Neural cell (in vitro differentiated cells): ENCODE measurements at regions not wholly inside any gene's neighbourhood (a gene's known extent, or its start where the extent isn't known, plus 50 kb on each side); places are given as distances from the start of the nearest gene placed in this dataset.

Source experiments
- H2AFZ ChIP-seq: fragments of 200-600, 300-800 bp; sonication (generic), shearing (Covaris generic); 2 replicates; pipeline ENCODE4 v1.6.0; 2014; ENCODE audit warnings: low read depth, mild to moderate bottlenecking, antibody characterized with exemption, low read length, moderate library complexity
- H3F3A ChIP-seq: fragments of 200-600 bp; shearing (Covaris generic); 2 replicates; pipeline ENCODE4 v1.6.1; 2016; ENCODE audit warnings: mild to moderate bottlenecking, moderate library complexity, mixed read lengths, antibody characterized with exemption, low read length; ENCODE audit not compliant: insufficient read depth, poor library complexity, severe bottlenecking
- H3K27ac ChIP-seq: fragments of 200-600, 300-800 bp; sonication (generic), shearing (Covaris generic); 2 replicates; pipeline ENCODE4 v1.5.1; 2014; ENCODE audit warnings: mild to moderate bottlenecking, low read length, moderate library complexity
- H3K27me3 ChIP-seq: fragments of 300-800, 200-600 bp; sonication (generic), shearing (Covaris generic); 2 replicates; pipeline ENCODE4 v1.6.0; 2014; ENCODE audit warnings: mild to moderate bottlenecking, low read depth, low read length, moderate library complexity; ENCODE audit not compliant: insufficient read depth
- H3K36me3 ChIP-seq: fragments of 300-800, 200-600 bp; sonication (generic), shearing (Covaris generic); 2 replicates; pipeline ENCODE4 v1.5.1; 2014; ENCODE audit warnings: mild to moderate bottlenecking, antibody characterized with exemption, low read length, moderate library complexity; ENCODE audit not compliant: insufficient read depth
- H3K4me2 ChIP-seq: fragments of 300-800, 200-600 bp; sonication (generic), shearing (Covaris generic); 2 replicates; pipeline ENCODE4 v1.6.0; 2014; ENCODE audit warnings: mild to moderate bottlenecking, low read length
- H3K4me3 ChIP-seq: fragments of 300-800, 200-600 bp; sonication (generic), shearing (Covaris generic); 2 replicates; pipeline ENCODE4 v1.5.1; 2014; ENCODE audit warnings: mild to moderate bottlenecking, low read length, moderate library complexity
- H3K79me2 ChIP-seq: fragments of 200-600 bp; shearing (Covaris generic); replicated peaks from 2 replicates; pipeline ENCODE4 v1.6.0; 2014; ENCODE audit warnings: mild to moderate bottlenecking, low read length, moderate library complexity; ENCODE audit not compliant: insufficient read depth
- H3K9ac ChIP-seq: fragments of 300-800, 200-600 bp; sonication (generic), shearing (Covaris generic); 2 replicates; pipeline ENCODE4 v1.6.1; 2016; ENCODE audit warnings: mild to moderate bottlenecking, low read length, mixed read lengths
- H3K9me2 ChIP-seq: fragments of 200-600 bp; shearing (Covaris generic); 2 replicates; pipeline ENCODE4 v1.6.1; 2016; ENCODE audit warnings: mild to moderate bottlenecking, low read length, mixed read lengths; ENCODE audit not compliant: insufficient read depth
- H3K9me3 ChIP-seq: fragments of 200-600, 300-800 bp; sonication (generic), shearing (Covaris generic); 2 replicates; pipeline ENCODE4 v1.6.1; 2016; ENCODE audit warnings: mild to moderate bottlenecking, mixed run types, low read length, moderate library complexity, mixed read lengths
- H4K20me1 ChIP-seq: fragments of 200-600 bp; shearing (Covaris generic); 2 replicates; pipeline ENCODE4 v1.6.1; 2016; ENCODE audit warnings: mild to moderate bottlenecking, mixed run types; ENCODE audit not compliant: insufficient read depth
- CTCF ChIP-seq: fragments of 450-650 bp; IDR thresholded peaks from 2 replicates; pipeline ENCODE4 v1.5.1; 2014; ENCODE audit warnings: antibody characterized with exemption, mild to moderate bottlenecking, moderate library complexity; ENCODE audit not compliant: poor library complexity, severe bottlenecking
- EP300 ChIP-seq: fragments of 450-650 bp; conservative IDR thresholded peaks from 2 replicates; pipeline ENCODE4 v1.6.1; 2014; ENCODE audit warnings: antibody characterized with exemption, mild to moderate bottlenecking, moderate library complexity; ENCODE audit not compliant: poor library complexity, severe bottlenecking
- EZH2 ChIP-seq: fragments of 200-600, 300-800 bp; shearing (Covaris generic), sonication (generic); IDR thresholded peaks from 2 replicates; pipeline ENCODE4 v1.6.1; 2014; ENCODE audit warnings: antibody characterized with exemption, low read length, borderline replicate concordance, mild to moderate bottlenecking; ENCODE audit not compliant: insufficient read depth, poor library complexity, severe bottlenecking
- MXI1 ChIP-seq: fragments of 450-650 bp; conservative IDR thresholded peaks from 2 replicates; pipeline ENCODE4 v1.6.1; 2014; ENCODE audit warnings: antibody characterized with exemption, mild to moderate bottlenecking; ENCODE audit not compliant: poor library complexity, severe bottlenecking
- POLR2AphosphoS5 ChIP-seq: IDR thresholded peaks from 2 replicates; pipeline ENCODE4 v1.6.1; 2012
- RAD21 ChIP-seq: fragments of 450-650 bp; conservative IDR thresholded peaks from 2 replicates; pipeline ENCODE4 v1.6.1; 2014; ENCODE audit warnings: antibody characterized with exemption, mild to moderate bottlenecking, moderate library complexity
- SMC3 ChIP-seq: fragments of 450-650 bp; conservative IDR thresholded peaks from 2 replicates; pipeline ENCODE4 v1.6.1; 2014; ENCODE audit warnings: antibody characterized with exemption, mild to moderate bottlenecking, moderate library complexity; ENCODE audit not compliant: poor library complexity
- TAF1 ChIP-seq: IDR thresholded peaks from 2 replicates; pipeline ENCODE4 v1.6.1; 2012; ENCODE audit warnings: low read depth
- TF ChIP-seq, protein P1 (sequence below): IDR thresholded peaks from 2 replicates; pipeline ENCODE4 v1.6.1; 2012; ENCODE audit warnings: borderline replicate concordance

DNA sequence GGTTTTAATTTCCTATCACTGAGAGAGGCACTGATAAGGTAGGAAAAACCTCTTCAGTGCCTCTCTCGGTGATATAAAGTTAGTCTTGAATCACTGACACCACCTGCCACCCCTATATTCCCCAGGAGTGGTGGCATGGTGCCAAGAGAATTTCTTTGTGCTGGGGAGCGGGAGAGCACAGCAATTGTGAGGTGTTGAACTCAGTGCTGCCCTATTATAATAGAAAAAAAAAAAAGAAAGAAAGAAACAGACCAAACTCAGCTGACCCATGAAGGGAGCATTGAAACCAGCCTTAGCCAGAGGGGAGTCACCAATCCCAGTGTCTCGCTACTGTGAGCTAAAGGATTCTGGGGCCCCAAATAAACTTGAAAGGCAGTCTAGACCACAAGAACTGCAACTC lies 201.4 kb upstream of the STT3B start:
- Histone ChIP-seq H3K36me3 (no peaks in the 10 kb centered on the region), H3K9ac (no peak overlapping the region), H3K4me3 (no peak overlapping the region), H3K27ac (no peak overlapping the region), H3K79me2 (no peaks in the 10 kb centered on the region), H3K9me2 (no peaks in the 10 kb centered on the region), H4K20me1 (no peaks in the 10 kb centered on the region), H3K27me3 (no peaks in the 10 kb centered on the region), H3F3A (no peaks in the 10 kb centered on the region), H2AFZ (no peak overlapping the region), H3K9me3 (no peaks in the 10 kb centered on the region), H3K4me2 (no peak overlapping the region)
- TF ChIP-seq TAF1 (no peak), POLR2AphosphoS5 (no peak), RAD21 (no peak), EP300 (no peak), SMC3 (no peak), CTCF (no peak), MXI1 (no peak), EZH2 (no peak)
- TF ChIP-seq, protein P1, sequence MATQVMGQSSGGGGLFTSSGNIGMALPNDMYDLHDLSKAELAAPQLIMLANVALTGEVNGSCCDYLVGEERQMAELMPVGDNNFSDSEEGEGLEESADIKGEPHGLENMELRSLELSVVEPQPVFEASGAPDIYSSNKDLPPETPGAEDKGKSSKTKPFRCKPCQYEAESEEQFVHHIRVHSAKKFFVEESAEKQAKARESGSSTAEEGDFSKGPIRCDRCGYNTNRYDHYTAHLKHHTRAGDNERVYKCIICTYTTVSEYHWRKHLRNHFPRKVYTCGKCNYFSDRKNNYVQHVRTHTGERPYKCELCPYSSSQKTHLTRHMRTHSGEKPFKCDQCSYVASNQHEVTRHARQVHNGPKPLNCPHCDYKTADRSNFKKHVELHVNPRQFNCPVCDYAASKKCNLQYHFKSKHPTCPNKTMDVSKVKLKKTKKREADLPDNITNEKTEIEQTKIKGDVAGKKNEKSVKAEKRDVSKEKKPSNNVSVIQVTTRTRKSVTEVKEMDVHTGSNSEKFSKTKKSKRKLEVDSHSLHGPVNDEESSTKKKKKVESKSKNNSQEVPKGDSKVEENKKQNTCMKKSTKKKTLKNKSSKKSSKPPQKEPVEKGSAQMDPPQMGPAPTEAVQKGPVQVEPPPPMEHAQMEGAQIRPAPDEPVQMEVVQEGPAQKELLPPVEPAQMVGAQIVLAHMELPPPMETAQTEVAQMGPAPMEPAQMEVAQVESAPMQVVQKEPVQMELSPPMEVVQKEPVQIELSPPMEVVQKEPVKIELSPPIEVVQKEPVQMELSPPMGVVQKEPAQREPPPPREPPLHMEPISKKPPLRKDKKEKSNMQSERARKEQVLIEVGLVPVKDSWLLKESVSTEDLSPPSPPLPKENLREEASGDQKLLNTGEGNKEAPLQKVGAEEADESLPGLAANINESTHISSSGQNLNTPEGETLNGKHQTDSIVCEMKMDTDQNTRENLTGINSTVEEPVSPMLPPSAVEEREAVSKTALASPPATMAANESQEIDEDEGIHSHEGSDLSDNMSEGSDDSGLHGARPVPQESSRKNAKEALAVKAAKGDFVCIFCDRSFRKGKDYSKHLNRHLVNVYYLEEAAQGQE = no peak

DNA sequence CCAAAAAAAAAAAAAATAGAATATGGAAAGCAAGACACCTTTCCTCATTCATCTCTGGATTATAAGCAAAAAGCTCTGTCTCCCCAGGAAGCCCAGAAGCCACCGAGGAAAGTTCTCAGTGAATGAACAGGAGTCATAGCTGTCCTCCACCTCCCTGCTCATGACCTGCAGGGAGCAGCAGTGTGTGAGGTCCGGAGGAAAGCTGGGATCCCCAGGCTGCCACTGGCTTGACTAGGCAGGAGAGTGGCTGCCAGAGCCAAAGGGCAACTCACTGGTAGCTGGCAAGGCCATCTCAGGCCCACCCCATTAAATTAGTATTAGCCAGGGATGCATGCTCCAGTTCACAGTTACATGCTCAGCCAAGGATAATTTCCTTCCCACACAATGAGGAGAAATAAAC lies 191.6 kb upstream of the STT3B start:
- no peak overlapping the region for H2AFZ ChIP-seq

More for the DNA sequence above, 191.6 kb upstream of the STT3B start:
- Histone ChIP-seq H3K9me2 (no peaks in the 10 kb centered on the region), H3K36me3 (no peaks in the 10 kb centered on the region), H3F3A (no peaks in the 10 kb centered on the region), H3K27me3 (no peaks in the 10 kb centered on the region), H3K9me3 (no peaks in the 10 kb centered on the region), H3K9ac (no peak overlapping the region), H3K4me3 (no peak overlapping the region), H4K20me1 (no peaks in the 10 kb centered on the region), H3K27ac (no peak overlapping the region), H3K79me2 (no peaks in the 10 kb centered on the region), H3K4me2 (no peak overlapping the region)
- TF ChIP-seq EP300 (no peak), MXI1 (no peak), SMC3 (no peak), CTCF (no peak), TAF1 (no peak)
- TF ChIP-seq, protein P1 = no peak
